B cell (primary cell): ENCODE measurements at regions not wholly inside any gene's neighbourhood (a gene's known extent, or its start where the extent isn't known, plus 50 kb on each side); places are given as distances from the start of the nearest gene placed in this dataset.

Experiments
- EZH2 ChIP-seq: IDR thresholded peaks from 2 replicates; pipeline ENCODE4 v1.6.1; 2012; ENCODE audit warnings: borderline replicate concordance, low read depth, mild to moderate bottlenecking, moderate library complexity, low read length; ENCODE audit not compliant: insufficient read depth, poor library complexity, severe bottlenecking
- TF ChIP-seq, protein P1 (sequence below): fragments of 200-600 bp; IDR thresholded peaks from one replicate; pipeline ENCODE4 v1.8.0; 2022; ENCODE audit warnings: antibody characterized with exemption, mild to moderate bottlenecking

DNA sequence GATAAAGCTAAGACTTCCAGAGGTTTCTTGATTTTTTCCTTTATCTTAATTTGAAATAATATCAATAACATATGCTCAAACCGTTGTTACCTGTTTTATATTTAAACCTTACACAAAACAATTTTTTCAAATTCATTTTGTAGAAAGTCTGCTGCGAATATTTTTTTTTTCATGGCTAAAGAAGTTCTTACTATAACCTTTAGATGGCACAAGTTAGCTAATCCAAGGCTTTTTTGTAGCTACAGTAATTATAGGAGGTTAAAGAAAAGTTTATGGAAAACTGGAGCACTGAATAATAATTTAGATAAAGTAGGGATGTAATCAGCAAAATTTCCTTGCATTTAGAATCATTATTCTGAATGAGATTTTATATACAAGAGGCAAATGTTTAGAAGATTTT lies 78.0 kb upstream of the PNPT1 start:
- TF ChIP-seq, protein P1, sequence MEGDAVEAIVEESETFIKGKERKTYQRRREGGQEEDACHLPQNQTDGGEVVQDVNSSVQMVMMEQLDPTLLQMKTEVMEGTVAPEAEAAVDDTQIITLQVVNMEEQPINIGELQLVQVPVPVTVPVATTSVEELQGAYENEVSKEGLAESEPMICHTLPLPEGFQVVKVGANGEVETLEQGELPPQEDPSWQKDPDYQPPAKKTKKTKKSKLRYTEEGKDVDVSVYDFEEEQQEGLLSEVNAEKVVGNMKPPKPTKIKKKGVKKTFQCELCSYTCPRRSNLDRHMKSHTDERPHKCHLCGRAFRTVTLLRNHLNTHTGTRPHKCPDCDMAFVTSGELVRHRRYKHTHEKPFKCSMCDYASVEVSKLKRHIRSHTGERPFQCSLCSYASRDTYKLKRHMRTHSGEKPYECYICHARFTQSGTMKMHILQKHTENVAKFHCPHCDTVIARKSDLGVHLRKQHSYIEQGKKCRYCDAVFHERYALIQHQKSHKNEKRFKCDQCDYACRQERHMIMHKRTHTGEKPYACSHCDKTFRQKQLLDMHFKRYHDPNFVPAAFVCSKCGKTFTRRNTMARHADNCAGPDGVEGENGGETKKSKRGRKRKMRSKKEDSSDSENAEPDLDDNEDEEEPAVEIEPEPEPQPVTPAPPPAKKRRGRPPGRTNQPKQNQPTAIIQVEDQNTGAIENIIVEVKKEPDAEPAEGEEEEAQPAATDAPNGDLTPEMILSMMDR = no peak
- no peak for TF ChIP-seq EZH2
